ENCODE measurements at regions not wholly inside any gene's neighbourhood (a gene's known extent, or its start where the extent isn't known, plus 50 kb on each side); places are given as distances from the start of the nearest gene placed in this dataset.
"Not testable (repeated sequence)": the region's sequence is repeated elsewhere in the genome, so short reads cannot be mapped to it uniquely, and the experiment has no call there.

DNA sequence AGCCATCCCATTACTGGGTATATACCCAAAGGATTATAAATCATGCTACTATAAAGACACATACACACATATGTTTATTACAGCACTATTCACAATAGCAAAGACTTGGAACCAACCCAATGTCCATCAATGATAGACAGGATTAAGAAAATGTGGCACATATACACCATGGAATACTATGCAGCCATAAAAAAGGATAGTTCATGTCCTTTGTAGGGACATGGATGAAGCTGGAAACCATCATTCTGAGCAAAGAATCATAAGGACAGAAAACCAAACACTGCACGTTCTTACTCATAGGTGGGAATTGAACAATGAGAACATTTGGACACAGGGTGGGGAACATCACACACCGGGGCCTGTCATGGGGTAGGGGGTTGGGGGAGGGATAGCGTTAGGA lies 60.3 kb upstream of the NMU start:
- not testable (repeated sequence) for H3K4me3 ChIP-seq (ENCODE audit: low read depth, low read length); H3K27ac ChIP-seq (ENCODE audit: low read depth, low read length); H3K9me3 ChIP-seq (ENCODE audit: control insufficient read depth, insufficient read depth, low read length); H3K36me3 ChIP-seq (ENCODE audit: control insufficient read depth, insufficient read depth, low read length); H3K27me3 ChIP-seq (ENCODE audit: control insufficient read depth, insufficient read depth, low read length); H3K4me1 ChIP-seq (ENCODE audit: control insufficient read depth, insufficient read depth, low read length); DNase-seq (ENCODE audit: low read depth in 4 of 6, low spot score in 6 of 6)
- WGBS (ENCODE audit: insufficient coverage) = no CpG with 5 or more reads among the region's 3 CpGs

DNA sequence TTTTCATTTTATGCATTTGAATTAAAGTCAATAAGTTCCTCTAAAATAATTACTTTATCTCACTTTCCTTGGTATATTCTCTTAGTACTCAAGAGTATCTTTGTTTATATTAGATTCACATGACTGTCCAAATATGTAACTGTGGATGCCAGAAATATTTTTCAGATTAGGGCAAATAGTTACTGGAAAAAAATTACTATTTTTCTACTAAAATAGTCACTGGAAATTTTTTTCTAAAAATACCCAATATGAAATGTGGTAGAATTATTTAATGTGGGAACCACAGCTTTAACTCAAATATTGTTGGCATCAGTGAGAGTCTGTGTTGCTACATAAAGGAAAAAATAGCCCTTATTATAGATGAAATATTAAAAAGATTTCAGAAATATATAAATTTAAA lies 70.4 kb upstream of the NMU start:
- Histone ChIP-seq H3K36me3 (ENCODE audit: control insufficient read depth, insufficient read depth, low read length) (no peaks in the 10 kb centered on the region), H3K9me3 (ENCODE audit: control insufficient read depth, insufficient read depth, low read length) (no peaks in the 10 kb centered on the region), H3K27me3 (ENCODE audit: control insufficient read depth, insufficient read depth, low read length) (no peaks in the 10 kb centered on the region), H3K27ac (ENCODE audit: low read depth, low read length) (no peak overlapping the region), H3K4me1 (ENCODE audit: control insufficient read depth, insufficient read depth, low read length) (no peaks in the 10 kb centered on the region), H3K4me3 (ENCODE audit: low read depth, low read length) (no peak overlapping the region)
- DNase-seq (ENCODE audit: low read depth in 4 of 6, low spot score in 6 of 6) = no peak

DNA sequence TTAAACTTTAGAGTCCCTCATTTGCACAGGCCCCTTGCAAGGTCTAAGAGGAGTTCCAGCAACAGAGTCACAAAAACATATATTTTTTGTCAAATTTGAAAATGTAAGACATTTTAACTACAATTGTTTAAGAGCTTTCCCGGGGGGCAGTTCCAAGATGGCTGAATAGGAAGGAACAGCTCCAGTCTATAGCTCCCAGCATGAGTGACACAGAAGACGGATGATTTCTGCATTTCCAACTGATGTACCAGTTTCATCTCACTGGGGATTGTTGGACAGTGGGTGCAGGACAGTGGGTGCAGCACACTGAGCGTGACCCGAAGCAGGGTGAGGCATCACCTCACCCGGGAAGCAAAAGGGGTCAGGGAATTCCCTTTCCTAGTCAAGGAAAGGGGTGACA lies 71.4 kb upstream of the NMU start:
- no peak overlapping the region for H3K4me3 ChIP-seq (ENCODE audit: low read depth, low read length)
- H3K9me3 ChIP-seq (ENCODE audit: control insufficient read depth, insufficient read depth, low read length) = no peaks in the 10 kb centered on the region
- H3K27ac ChIP-seq (ENCODE audit: low read depth, low read length) = no peak overlapping the region
- 98% methylated on average over 5 of the region's 5 CpGs for WGBS (ENCODE audit: insufficient coverage)
- no peaks in the 10 kb centered on the region for H3K27me3 ChIP-seq (ENCODE audit: control insufficient read depth, insufficient read depth, low read length)
- DNase-seq (ENCODE audit: low read depth in 4 of 6, low spot score in 6 of 6) = no peak
- no peaks in the 10 kb centered on the region for H3K4me1 ChIP-seq (ENCODE audit: control insufficient read depth, insufficient read depth, low read length)
- no peaks in the 10 kb centered on the region for H3K36me3 ChIP-seq (ENCODE audit: control insufficient read depth, insufficient read depth, low read length)

DNA sequence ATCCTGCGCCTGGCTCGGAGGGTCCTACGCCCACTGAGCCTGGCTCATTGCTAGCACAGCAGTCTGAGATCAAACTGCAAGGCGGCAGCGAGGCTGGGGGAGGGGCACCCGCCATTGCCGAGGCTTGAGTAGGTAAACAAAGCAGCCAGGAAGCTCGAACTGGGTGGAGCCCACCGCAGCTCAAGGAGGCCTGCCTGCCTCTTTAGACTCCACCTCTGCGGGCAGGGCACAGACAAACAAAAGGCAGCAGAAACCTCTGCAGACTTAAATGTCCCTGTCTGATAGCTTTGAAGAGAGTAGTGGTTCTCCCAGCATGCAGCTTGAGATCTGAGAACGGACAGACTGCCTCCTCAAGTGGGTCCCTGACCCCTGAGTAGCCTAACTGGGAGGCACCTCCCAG lies 71.9 kb upstream of the NMU start:
- not testable (repeated sequence) for H3K27ac ChIP-seq (ENCODE audit: low read depth, low read length); H3K9me3 ChIP-seq (ENCODE audit: control insufficient read depth, insufficient read depth, low read length); H3K4me1 ChIP-seq (ENCODE audit: control insufficient read depth, insufficient read depth, low read length); H3K36me3 ChIP-seq (ENCODE audit: control insufficient read depth, insufficient read depth, low read length); H3K4me3 ChIP-seq (ENCODE audit: low read depth, low read length); DNase-seq (ENCODE audit: low read depth in 4 of 6, low spot score in 6 of 6); H3K27me3 ChIP-seq (ENCODE audit: control insufficient read depth, insufficient read depth, low read length)
- WGBS (ENCODE audit: insufficient coverage) = 100% methylated on average over 4 of the region's 11 CpGs

DNA sequence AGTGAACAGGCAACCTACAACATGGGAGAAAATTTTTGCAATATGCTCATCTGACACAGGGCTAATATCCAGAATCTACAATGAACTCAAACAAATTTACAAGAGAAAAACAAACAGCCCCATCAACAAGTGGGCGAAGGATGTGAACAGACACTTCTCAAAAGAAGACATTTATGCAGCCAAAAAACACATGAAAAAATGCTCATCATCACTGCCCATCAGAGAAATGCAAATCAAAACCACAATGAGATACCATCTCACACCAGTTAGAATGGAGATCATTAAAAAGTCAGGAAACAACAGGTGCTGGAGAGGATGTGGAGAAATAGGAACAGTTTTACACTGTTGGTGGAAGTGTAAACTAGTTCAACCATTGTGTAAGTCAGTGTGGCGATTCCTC lies 76.7 kb upstream of the NMU start:
- H3K27ac ChIP-seq (ENCODE audit: low read depth, low read length); H3K4me1 ChIP-seq (ENCODE audit: control insufficient read depth, insufficient read depth, low read length); H3K4me3 ChIP-seq (ENCODE audit: low read depth, low read length); H3K36me3 ChIP-seq (ENCODE audit: control insufficient read depth, insufficient read depth, low read length); H3K27me3 ChIP-seq (ENCODE audit: control insufficient read depth, insufficient read depth, low read length); DNase-seq (ENCODE audit: low read depth in 4 of 6, low spot score in 6 of 6); H3K9me3 ChIP-seq (ENCODE audit: control insufficient read depth, insufficient read depth, low read length): not testable (repeated sequence)
- no CpG with 5 or more reads among the region's 2 CpGs for WGBS (ENCODE audit: insufficient coverage)

DNA sequence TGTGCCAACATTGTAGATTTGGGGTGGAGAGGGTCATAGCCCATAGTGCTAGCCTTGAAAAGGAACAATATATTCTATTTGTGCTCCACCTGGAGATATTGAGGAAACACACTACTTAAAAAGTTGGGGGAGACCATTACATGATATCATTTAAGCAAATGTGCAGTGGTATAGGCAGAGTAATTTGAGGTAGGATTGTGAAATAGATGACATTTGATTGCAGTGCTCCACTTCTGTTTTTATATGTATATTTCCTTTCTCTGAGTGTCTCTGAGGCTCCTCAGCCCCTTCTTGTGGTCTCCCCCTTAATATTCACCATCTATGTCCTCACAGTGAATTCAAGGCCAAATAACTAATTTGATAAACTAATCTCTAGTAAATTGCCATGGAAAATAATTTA lies 85.6 kb upstream of the NMU start:
- Histone ChIP-seq H3K27me3 (ENCODE audit: control insufficient read depth, insufficient read depth, low read length) (no peaks in the 10 kb centered on the region), H3K4me3 (ENCODE audit: low read depth, low read length) (no peak overlapping the region), H3K27ac (ENCODE audit: low read depth, low read length) (no peak overlapping the region), H3K36me3 (ENCODE audit: control insufficient read depth, insufficient read depth, low read length) (no peaks in the 10 kb centered on the region), H3K9me3 (ENCODE audit: control insufficient read depth, insufficient read depth, low read length) (no peaks in the 10 kb centered on the region), H3K4me1 (ENCODE audit: control insufficient read depth, insufficient read depth, low read length) (no peaks in the 10 kb centered on the region)
- DNase-seq (ENCODE audit: low read depth in 4 of 6, low spot score in 6 of 6) = no peak

DNA sequence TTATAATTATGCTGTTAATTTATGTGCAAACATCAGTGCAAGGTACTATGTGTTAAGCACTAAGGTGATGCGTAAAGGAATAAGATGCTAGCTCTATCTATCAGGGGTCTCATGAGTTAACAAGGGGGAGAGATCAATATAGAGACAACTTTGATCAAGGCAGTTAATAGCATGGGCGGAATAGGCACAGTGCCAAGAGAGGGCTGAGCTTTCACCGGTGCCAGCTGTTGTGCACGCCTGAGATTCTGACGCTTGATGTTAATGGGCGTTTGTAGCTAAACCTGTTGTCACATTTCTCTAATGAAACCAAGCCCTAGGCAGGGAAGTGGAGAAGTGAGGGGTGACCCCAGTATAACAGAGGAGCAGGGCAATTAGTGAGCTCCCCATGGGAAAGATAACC lies 86.0 kb upstream of the NMU start:
- DNase-seq (ENCODE audit: low read depth in 4 of 6, low spot score in 6 of 6) = peak in 1 of 6 donors; percentile 35
- Histone ChIP-seq H3K27ac (ENCODE audit: low read depth, low read length) (no peak overlapping the region), H3K36me3 (ENCODE audit: control insufficient read depth, insufficient read depth, low read length) (no peaks in the 10 kb centered on the region), H3K9me3 (ENCODE audit: control insufficient read depth, insufficient read depth, low read length) (no peaks in the 10 kb centered on the region), H3K27me3 (ENCODE audit: control insufficient read depth, insufficient read depth, low read length) (no peaks in the 10 kb centered on the region), H3K4me3 (ENCODE audit: low read depth, low read length) (no peak overlapping the region), H3K4me1 (ENCODE audit: control insufficient read depth, insufficient read depth, low read length) (no peaks in the 10 kb centered on the region)
- 50% methylated on average over 3 of the region's 6 CpGs for WGBS (ENCODE audit: insufficient coverage)

DNA sequence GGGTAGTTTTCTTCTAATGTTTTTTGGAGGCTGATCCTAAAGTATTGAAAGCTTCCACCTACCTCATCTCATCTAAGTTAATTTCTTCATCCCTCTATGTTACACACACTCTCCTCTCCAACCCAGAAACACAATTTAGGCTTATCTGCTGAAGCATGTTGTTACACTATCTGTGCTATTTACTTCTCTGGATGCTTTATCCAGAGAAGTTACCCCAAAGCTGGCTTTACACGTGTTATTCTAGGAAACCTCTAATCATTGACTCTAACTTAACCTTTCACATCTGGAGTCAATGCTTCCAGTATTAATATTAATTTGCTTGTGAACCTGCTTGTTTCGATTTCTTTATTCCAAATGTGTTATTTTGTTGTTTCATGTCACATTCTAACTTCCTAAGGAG lies 87.3 kb upstream of the NMU start:
- no peaks in the 10 kb centered on the region for H3K36me3 ChIP-seq (ENCODE audit: control insufficient read depth, insufficient read depth, low read length)
- DNase-seq (ENCODE audit: low read depth in 4 of 6, low spot score in 6 of 6) = no peak
- H3K4me3 ChIP-seq (ENCODE audit: low read depth, low read length) = no peak overlapping the region
- H3K9me3 ChIP-seq (ENCODE audit: control insufficient read depth, insufficient read depth, low read length) = no peaks in the 10 kb centered on the region
- H3K4me1 ChIP-seq (ENCODE audit: control insufficient read depth, insufficient read depth, low read length) = no peaks in the 10 kb centered on the region
- H3K27ac ChIP-seq (ENCODE audit: low read depth, low read length) = no peak overlapping the region
- no CpG with 5 or more reads among the region's 2 CpGs for WGBS (ENCODE audit: insufficient coverage)
- no peaks in the 10 kb centered on the region for H3K27me3 ChIP-seq (ENCODE audit: control insufficient read depth, insufficient read depth, low read length)

DNA sequence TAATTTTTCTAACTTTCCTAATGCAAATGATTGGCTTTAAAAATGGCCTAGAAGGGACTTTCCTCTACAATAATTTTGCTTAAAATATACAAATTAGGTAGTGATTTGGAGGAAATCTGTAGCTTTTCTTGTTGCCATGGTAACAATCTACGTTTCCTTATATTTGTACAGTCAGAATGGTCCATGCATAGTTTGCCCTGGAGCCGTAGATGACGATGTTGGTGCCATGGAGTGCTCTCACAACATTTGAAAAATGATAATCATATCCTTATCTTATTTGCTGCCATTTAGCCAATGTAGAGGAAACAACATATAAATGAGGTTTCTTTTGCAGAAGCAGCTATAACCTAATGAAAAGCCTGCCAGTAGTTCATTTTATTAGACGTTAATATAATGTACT lies 89.0 kb upstream of the NMU start:
- no peaks in the 10 kb centered on the region for H3K36me3 ChIP-seq (ENCODE audit: control insufficient read depth, insufficient read depth, low read length)
- H3K4me1 ChIP-seq (ENCODE audit: control insufficient read depth, insufficient read depth, low read length) = no peaks in the 10 kb centered on the region
- no peak overlapping the region for H3K4me3 ChIP-seq (ENCODE audit: low read depth, low read length)
- H3K27ac ChIP-seq (ENCODE audit: low read depth, low read length) = no peak overlapping the region
- H3K27me3 ChIP-seq (ENCODE audit: control insufficient read depth, insufficient read depth, low read length) = no peaks in the 10 kb centered on the region
- DNase-seq (ENCODE audit: low read depth in 4 of 6, low spot score in 6 of 6) = peak in 1 of 6 donors; percentile 69
- H3K9me3 ChIP-seq (ENCODE audit: control insufficient read depth, insufficient read depth, low read length) = no peaks in the 10 kb centered on the region
- no CpG with 5 or more reads among the region's 4 CpGs for WGBS (ENCODE audit: insufficient coverage)

DNA sequence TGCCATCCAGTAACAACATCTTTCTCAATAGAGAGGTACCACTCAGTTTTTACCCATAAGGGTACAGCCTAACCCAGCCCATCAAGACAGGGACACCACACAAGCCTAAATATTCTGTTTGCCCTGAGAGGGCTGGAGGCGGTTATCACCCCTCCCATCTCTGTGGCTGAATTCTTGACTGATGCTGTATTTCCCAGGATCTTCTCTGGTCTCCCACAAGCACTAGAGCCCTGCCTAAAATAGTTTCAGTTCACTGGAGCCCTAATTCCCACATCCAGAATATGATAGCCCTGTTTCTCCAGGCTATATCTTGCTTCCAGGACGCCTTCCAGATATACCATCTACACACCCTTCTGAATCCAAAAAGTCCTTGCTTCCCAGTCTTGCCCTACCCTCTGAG lies 91.6 kb upstream of the NMU start:
- H3K36me3 ChIP-seq (ENCODE audit: control insufficient read depth, insufficient read depth, low read length) = no peaks in the 10 kb centered on the region
- no peaks in the 10 kb centered on the region for H3K9me3 ChIP-seq (ENCODE audit: control insufficient read depth, insufficient read depth, low read length)
- no peak for DNase-seq (ENCODE audit: low read depth in 4 of 6, low spot score in 6 of 6)
- no peak overlapping the region for H3K4me3 ChIP-seq (ENCODE audit: low read depth, low read length)
- H3K4me1 ChIP-seq (ENCODE audit: control insufficient read depth, insufficient read depth, low read length) = no peaks in the 10 kb centered on the region
- WGBS (ENCODE audit: insufficient coverage) = 93% methylated on average over 1 of the region's 2 CpGs
- H3K27me3 ChIP-seq (ENCODE audit: control insufficient read depth, insufficient read depth, low read length) = no peaks in the 10 kb centered on the region
- no peak overlapping the region for H3K27ac ChIP-seq (ENCODE audit: low read depth, low read length)
